ENCODE measurements at regions not wholly inside any gene's neighbourhood (a gene's known extent, or its start where the extent isn't known, plus 50 kb on each side); places are given as distances from the start of the nearest gene placed in this dataset.

DNA sequence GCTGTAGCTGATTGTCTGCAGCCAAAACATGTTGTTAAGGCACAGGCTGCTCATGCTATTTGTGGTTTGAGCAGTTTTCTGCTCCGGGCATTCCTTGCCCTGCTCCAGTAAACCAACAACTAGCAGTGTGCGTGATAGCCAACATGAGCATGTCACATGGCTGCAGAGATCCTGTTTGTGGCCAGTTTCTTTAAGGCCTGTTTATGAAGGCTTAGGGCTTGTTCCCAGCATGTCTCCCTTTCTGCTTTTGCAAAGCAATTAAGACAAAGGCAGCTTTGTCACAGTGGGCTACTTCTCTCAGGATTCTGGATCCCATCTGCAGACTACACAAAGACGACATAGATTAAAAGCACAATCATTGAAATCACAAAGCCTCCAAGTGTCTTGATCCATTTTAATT, 160.5 kb downstream of the ZNF518B start:
- TF ChIP-seq, protein P1, sequence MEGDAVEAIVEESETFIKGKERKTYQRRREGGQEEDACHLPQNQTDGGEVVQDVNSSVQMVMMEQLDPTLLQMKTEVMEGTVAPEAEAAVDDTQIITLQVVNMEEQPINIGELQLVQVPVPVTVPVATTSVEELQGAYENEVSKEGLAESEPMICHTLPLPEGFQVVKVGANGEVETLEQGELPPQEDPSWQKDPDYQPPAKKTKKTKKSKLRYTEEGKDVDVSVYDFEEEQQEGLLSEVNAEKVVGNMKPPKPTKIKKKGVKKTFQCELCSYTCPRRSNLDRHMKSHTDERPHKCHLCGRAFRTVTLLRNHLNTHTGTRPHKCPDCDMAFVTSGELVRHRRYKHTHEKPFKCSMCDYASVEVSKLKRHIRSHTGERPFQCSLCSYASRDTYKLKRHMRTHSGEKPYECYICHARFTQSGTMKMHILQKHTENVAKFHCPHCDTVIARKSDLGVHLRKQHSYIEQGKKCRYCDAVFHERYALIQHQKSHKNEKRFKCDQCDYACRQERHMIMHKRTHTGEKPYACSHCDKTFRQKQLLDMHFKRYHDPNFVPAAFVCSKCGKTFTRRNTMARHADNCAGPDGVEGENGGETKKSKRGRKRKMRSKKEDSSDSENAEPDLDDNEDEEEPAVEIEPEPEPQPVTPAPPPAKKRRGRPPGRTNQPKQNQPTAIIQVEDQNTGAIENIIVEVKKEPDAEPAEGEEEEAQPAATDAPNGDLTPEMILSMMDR (IDR thresholded peaks at IDR 0.05), result no peak
- TF ChIP-seq POLR2A (IDR thresholded peaks at IDR 0.05), result no peak

Data from ovary (tissue), 3 donors.